IMR-90 (cell line): ENCODE measurements at regions not wholly inside any gene's neighbourhood (a gene's known extent, or its start where the extent isn't known, plus 50 kb on each side); places are given as distances from the start of the nearest gene placed in this dataset.

Source experiments
- ATAC-seq: fragments of 200-7000 bp; cut with Tn5 transposase; 2 replicates; pipeline ENCODE4 v1.9.1; 2020; ENCODE audit warnings: low read depth, mild to moderate bottlenecking, moderate library complexity
- BruUV-seq: library from RNA; stranded (reverse); fragments of 400-500 nt; replicated peaks from 2 replicates; lab custom pipeline; 2021; lab: Mats Ljungman, UMichigan
- CTCF ChIA-PET: fragments of 300-600 bp; formaldehyde crosslinking; extraction: SDS; loops from one replicate; lab custom pipeline; 2021; ENCODE audit warnings: antibody characterized with exemption; lab: Yijun Ruan, JAX
- POLR2A ChIA-PET: fragments of 300-600 bp; sonication (Branson Sonifier 250); formaldehyde crosslinking; loops from one replicate; lab custom pipeline; 2022; ENCODE audit warnings: antibody characterized with exemption; ENCODE audit not compliant: unreplicated experiment; lab: Charles Lee
- DNase-seq: peaks from one replicate; pipeline ENCODE4 v3.0.0; 2013
- H2AFZ ChIP-seq: replicated peaks from 2 replicates; pipeline ENCODE3; 2013; ENCODE audit warnings: low read length, mild to moderate bottlenecking; ENCODE audit not compliant: poor library complexity
- H2AK5ac ChIP-seq: 2 replicates; pipeline ENCODE4 v1.6.1; 2013; ENCODE audit warnings: low read depth, low read length, inconsistent platforms
- H2AK9ac ChIP-seq: replicated peaks from 2 replicates; pipeline ENCODE3; 2013; ENCODE audit warnings: mild to moderate bottlenecking, low read depth, low read length, moderate library complexity; ENCODE audit not compliant: poor library complexity
- H2BK120ac ChIP-seq: 2 replicates; pipeline ENCODE4 v1.6.1; 2013; ENCODE audit warnings: low read depth, low read length, inconsistent platforms
- H2BK15ac ChIP-seq: 3 replicates; pipeline ENCODE4 v1.6.1; 2013; ENCODE audit warnings: low read depth, low read length, inconsistent platforms
- H2BK20ac ChIP-seq: 2 replicates; pipeline ENCODE4 v1.6.1; 2013; ENCODE audit warnings: low read depth, mild to moderate bottlenecking, inconsistent platforms, low read length, moderate library complexity
- H2BK5ac ChIP-seq: 2 replicates; pipeline ENCODE4 v1.6.1; 2013; ENCODE audit warnings: mild to moderate bottlenecking, low read depth, low read length, inconsistent platforms; ENCODE audit not compliant: poor library complexity, severe bottlenecking
- H3K14ac ChIP-seq: replicated peaks from 2 replicates; pipeline ENCODE4 v1.6.1; 2013; ENCODE audit warnings: low read depth, low read length, inconsistent platforms
- H3K18ac ChIP-seq: 2 replicates; pipeline ENCODE4 v1.6.1; 2013; ENCODE audit warnings: low read depth, low read length, control low read depth
- H3K23ac ChIP-seq: 2 replicates; pipeline ENCODE4 v1.6.1; 2013; ENCODE audit warnings: low read depth, low read length, inconsistent platforms
- H3K27ac ChIP-seq: 2 replicates; pipeline ENCODE4 v1.5.1; 2013; ENCODE audit warnings: mild to moderate bottlenecking, control low read depth, low read length; ENCODE audit not compliant: insufficient read depth
- H3K27me3 ChIP-seq: 2 replicates; pipeline ENCODE4 v1.6.1; 2013; ENCODE audit warnings: low read length; ENCODE audit not compliant: control insufficient read depth, insufficient read depth
- H3K36me3 ChIP-seq: 2 replicates; pipeline ENCODE4 v1.6.1; 2013; ENCODE audit warnings: low read length, mixed read lengths; ENCODE audit not compliant: control insufficient read depth, insufficient read depth
- H3K4ac ChIP-seq: 2 replicates; pipeline ENCODE4 v1.6.1; 2013; ENCODE audit warnings: low read depth, low read length, inconsistent platforms
- H3K4me1 ChIP-seq: 2 replicates; pipeline ENCODE4 v1.6.1; 2013; ENCODE audit warnings: low read length, mixed read lengths; ENCODE audit not compliant: control insufficient read depth, insufficient read depth
- H3K4me2 ChIP-seq: 2 replicates; pipeline ENCODE4 v1.6.1; 2013; ENCODE audit warnings: low read depth, mild to moderate bottlenecking, control low read depth, low read length, moderate library complexity
- H3K4me3 ChIP-seq: 2 replicates; pipeline ENCODE4 v1.5.1; 2013; ENCODE audit warnings: low read depth, mild to moderate bottlenecking, control low read depth, low read length, moderate library complexity; ENCODE audit not compliant: insufficient read depth
- H3K56ac ChIP-seq: 2 replicates; pipeline ENCODE4 v1.6.1; 2013; ENCODE audit warnings: low read length, inconsistent platforms; ENCODE audit not compliant: insufficient read depth; ENCODE audit errors: extremely low read depth
- H3K79me1 ChIP-seq, 2 experiments: 2 replicates each; pipeline ENCODE4 v1.6.1; 2013; ENCODE audit warnings: low read length in 2 of 2, inconsistent platforms in 1 of 2, low read depth in 1 of 2
- H3K9ac ChIP-seq: 2 replicates; pipeline ENCODE4 v1.6.1; 2013; ENCODE audit warnings: low read depth, low read length, control low read depth
- H3K9me1 ChIP-seq: 2 replicates; pipeline ENCODE4 v1.6.1; 2013; ENCODE audit warnings: low read length, inconsistent platforms; ENCODE audit not compliant: insufficient read depth
- H3K9me3 ChIP-seq: 2 replicates; pipeline ENCODE4 v1.6.1; 2013; ENCODE audit warnings: low read length; ENCODE audit not compliant: control insufficient read depth, insufficient read depth
- H4K20me1 ChIP-seq: 2 replicates; pipeline ENCODE4 v1.6.1; 2013; ENCODE audit warnings: low read length, inconsistent platforms; ENCODE audit not compliant: insufficient read depth
- H4K5ac ChIP-seq: 2 replicates; pipeline ENCODE4 v1.6.1; 2013; ENCODE audit warnings: mild to moderate bottlenecking, low read depth, low read length, control low read depth
- H4K8ac ChIP-seq, 2 experiments: 2 replicates each; pipeline ENCODE4 v1.6.1; 2013; ENCODE audit warnings: low read depth in 2 of 2, low read length in 2 of 2, control low read depth in 1 of 2, inconsistent platforms in 1 of 2
- H4K91ac ChIP-seq: 2 replicates; pipeline ENCODE4 v1.6.1; 2013; ENCODE audit warnings: low read depth, low read length, inconsistent platforms; ENCODE audit not compliant: insufficient read depth
- CHD1 ChIP-seq: IDR thresholded peaks from 2 replicates; pipeline ENCODE4 v1.6.1; 2012; ENCODE audit warnings: low read depth, low read length, improper control_type of control experiment
- CTCF ChIP-seq: conservative IDR thresholded peaks from 2 replicates; pipeline ENCODE4 v1.5.1; 2012; ENCODE audit warnings: mild to moderate bottlenecking, low read depth, low read length, improper control_type of control experiment
- POLR2A ChIP-seq: IDR thresholded peaks from 2 replicates; pipeline ENCODE4 v1.6.1; 2012; ENCODE audit warnings: mild to moderate bottlenecking, low read depth, low read length
- SMC3 ChIP-seq: fragments of 150-350 bp; IDR thresholded peaks from 2 replicates; pipeline ENCODE4 v1.6.1; 2016; ENCODE audit warnings: low read depth, mild to moderate bottlenecking, antibody characterized with exemption, low read length, moderate library complexity
- WGBS, 2 experiments: methylation state at CpG; one replicate each; pipeline versions ENCODE4 v1.1.5 to v1.1.7; 2013; ENCODE audit warnings: missing lambda C conversion rate in 2 of 2; ENCODE audit not compliant: insufficient read length in 1 of 2; ENCODE audit errors: extremely low coverage in 2 of 2; 5-methylcytosine and 5-hydroxymethylcytosine counted together
- dilution Hi-C: fragments of 300-500 bp; cut with HindIII; formaldehyde crosslinking; loops from one replicate; pipeline ENCODE4 v1.14.3; 2018; ENCODE audit warnings: low sequenced_read_pairs; ENCODE audit not compliant: unreplicated experiment
- in situ Hi-C: fragments of 300-500 bp; cut with MboI; formaldehyde crosslinking; loops from 3 replicates; pipeline ENCODE4 v1.14.3; 2019; ENCODE audit warnings: low sequenced_read_pairs, inconsistent platforms, mixed read lengths
- intact Hi-C: fragments of 100-400 bp; cut with micrococcal nuclease; formaldehyde crosslinking; loops from 2 replicates; pipeline ENCODE4 v1.10.0; 2022

DNA sequence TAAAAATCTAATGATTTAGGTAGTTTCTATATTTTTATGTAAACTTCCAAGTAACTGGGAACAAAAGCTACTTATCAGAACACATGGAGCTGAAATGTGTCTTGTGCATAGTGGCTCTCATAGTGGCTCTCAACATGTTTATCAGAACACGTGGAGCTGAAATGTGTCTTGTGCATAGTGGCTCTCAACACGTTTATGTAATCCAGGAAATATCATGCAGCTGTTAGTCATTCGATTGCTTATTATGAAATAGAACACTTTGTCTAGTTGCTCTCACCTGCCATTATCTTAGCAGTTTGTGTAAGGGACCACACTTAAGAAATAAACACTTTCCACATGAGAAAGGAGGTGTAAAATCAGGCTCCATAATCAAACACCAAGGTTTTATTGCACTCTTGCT lies 119.2 kb upstream of the ASCC3 start:
- Histone ChIP-seq H3K27ac (no peak overlapping the region), H2BK5ac (no peak overlapping the region), H4K20me1 (no peaks in the 10 kb centered on the region), H3K79me1 (no peaks in the 10 kb centered on the region), H3K4me1 (no peaks in the 10 kb centered on the region), H3K9me1 (no peaks in the 10 kb centered on the region), H3K36me3 (no peaks in the 10 kb centered on the region), H3K4ac (no peak overlapping the region), H2BK120ac (no peak overlapping the region), H2BK20ac (no peak overlapping the region), H4K91ac (no peak overlapping the region), H3K4me3 (no peak overlapping the region), H2AK9ac (no peak overlapping the region), H3K56ac (no peak overlapping the region), H3K9ac (no peak overlapping the region), H2BK15ac (no peak overlapping the region), H3K14ac (no peak overlapping the region), H4K5ac (no peak overlapping the region), H4K8ac (no peak overlapping the region), H3K4me2 (no peak overlapping the region), H2AFZ (no peak overlapping the region), H2AK5ac (no peak overlapping the region), H3K9me3 (peaks cover 4% of the 10 kb centered on the region), H3K23ac (no peak overlapping the region), H3K27me3 (no peaks in the 10 kb centered on the region), H3K18ac (no peak overlapping the region)
- ATAC-seq = no peak
- dilution Hi-C loops = no loop called here
- DNase-seq = no peak
- BruUV-seq = no TSS peak
- WGBS, 2 experiments = no CpG with 5 or more reads among the region's 3 CpGs
- intact Hi-C loops = no loop called here
- ChIA-PET CTCF (interaction anchor here (0.8 kb wide), 1 partner anchor 35 kb away, joined by 3 read pairs; no protein-coding TSS in a partner anchor), POLR2A (no interaction called here)
- TF ChIP-seq CTCF = no peak
- no peak for TF ChIP-seq CHD1
- TF ChIP-seq POLR2A = no peak
- no peak for TF ChIP-seq SMC3
- in situ Hi-C loops = no loop called here
